Kidney (tissue), 13 donors: ENCODE measurements at regions not wholly inside any gene's neighbourhood (a gene's known extent, or its start where the extent isn't known, plus 50 kb on each side); places are given as distances from the start of the nearest gene placed in this dataset.

Source experiments
- DNase-seq, 5 donors: peaks; one replicate each; pipeline ENCODE4 v3.0.0-alpha.2; 2013 to 2020
- FAIRE-seq: peaks from 2 replicates; lab custom pipeline; 2012; peaks lifted over from hg19 to GRCh38; lab: Jason Lieb, UNC
- H3K27ac ChIP-seq, 2 donors: one replicate each; pipeline ENCODE4 v1.7.0; 2013; ENCODE audit warnings: low read depth in 2 of 2, low read length in 2 of 2, inconsistent platforms in 1 of 2
- H3K27me3 ChIP-seq: one replicate; pipeline ENCODE4 v1.7.1; 2013; ENCODE audit warnings: low read length, inconsistent platforms; ENCODE audit not compliant: control insufficient read depth, insufficient read depth
- H3K36me3 ChIP-seq, 3 donors: one replicate each; pipeline versions ENCODE4 v1.7.0 to v1.7.1; 2013; ENCODE audit warnings: low read length in 3 of 3, control low read depth in 1 of 3, inconsistent platforms in 1 of 3; ENCODE audit not compliant: insufficient read depth in 3 of 3, control insufficient read depth in 2 of 3
- H3K4me1 ChIP-seq, 3 donors: one replicate each; pipeline versions ENCODE4 v1.7.0 to v1.7.1; 2013; ENCODE audit warnings: low read length in 3 of 3, inconsistent platforms in 1 of 3, low read depth in 1 of 3; ENCODE audit not compliant: control insufficient read depth in 2 of 3, insufficient read depth in 2 of 3
- H3K4me3 ChIP-seq, 3 donors: one replicate each; pipeline versions ENCODE4 v1.7.0 to v1.8.1; 2013; ENCODE audit warnings: low read length in 3 of 3, control low read depth in 1 of 3, inconsistent platforms in 1 of 3
- H3K9ac ChIP-seq, 3 donors: one replicate each; pipeline versions ENCODE4 v1.7.0 to v1.7.1; 2013; ENCODE audit warnings: low read length in 3 of 3, control low read depth in 1 of 3, inconsistent platforms in 1 of 3
- H3K9me3 ChIP-seq, 3 donors: one replicate each; pipeline versions ENCODE4 v1.7.0 to v1.7.1; 2013; ENCODE audit warnings: low read length in 3 of 3, control low read depth in 1 of 3, inconsistent platforms in 1 of 3; ENCODE audit not compliant: control insufficient read depth in 2 of 3, insufficient read depth in 1 of 3
- CTCF ChIP-seq: IDR thresholded peaks from 3 replicates; pipeline ENCODE4 v1.5.1; 2012; ENCODE audit warnings: mild to moderate bottlenecking, moderate library complexity, borderline replicate concordance; ENCODE audit not compliant: insufficient read depth; ENCODE audit errors: extremely low read depth
- intact Hi-C: fragments of 100-400 bp; cut with DNase I; formaldehyde crosslinking; loops from one replicate; pipeline ENCODE4 v1.11.1; 2022
- donor health status: control.
- donor health status: control.
- donor health status: control.
- donor health status: control.
- donor health status: control.
- donor health status: DM: yes; HTN: yes; CAD: no.
- donor health status: Normal renal cell carcinoma (clear cell type).

GRCh38 chr16:77617553-77617952 is 104.8 kb upstream of the NUDT7 start:
- no peak for TF ChIP-seq CTCF
- intact Hi-C loops: no loop called here
- no peaks in the 10 kb centered on the region for H3K4me1 ChIP-seq
- H3K9me3 ChIP-seq: no peaks in the 10 kb centered on the region
- H3K27ac ChIP-seq: no peak overlapping the region
- no peaks in the 10 kb centered on the region for H3K36me3 ChIP-seq
- no peak overlapping the region for H3K4me3 ChIP-seq
- FAIRE-seq (no peak), DNase-seq (no peak)
- no peaks in the 10 kb centered on the region for H3K27me3 ChIP-seq
- no peak overlapping the region for H3K9ac ChIP-seq

GRCh38 chr16:77617996-77618395 is 104.3 kb upstream of the NUDT7 start:
- H3K9ac ChIP-seq: no peak overlapping the region
- H3K4me3 ChIP-seq: no peak overlapping the region
- no peaks in the 10 kb centered on the region for H3K4me1 ChIP-seq
- no peak for TF ChIP-seq CTCF
- DNase-seq (peak in 3 of 5 donors; percentile 21 to 50 (median 26)), FAIRE-seq (no peak)
- H3K27ac ChIP-seq: no peak overlapping the region
- H3K36me3 ChIP-seq: no peaks in the 10 kb centered on the region
- intact Hi-C loops: no loop called here
- H3K27me3 ChIP-seq: no peaks in the 10 kb centered on the region
- H3K9me3 ChIP-seq: no peaks in the 10 kb centered on the region

- H3K36me3 ChIP-seq: no peaks in the 10 kb centered on the region
- no peak overlapping the region for H3K4me3 ChIP-seq
- FAIRE-seq (no peak), DNase-seq (no peak)
- no peak overlapping the region for H3K27ac ChIP-seq
- H3K27me3 ChIP-seq: no peaks in the 10 kb centered on the region
- intact Hi-C loops: no loop called here
- TF ChIP-seq CTCF: no peak
- H3K4me1 ChIP-seq: no peaks in the 10 kb centered on the region
- H3K9me3 ChIP-seq: no peaks in the 10 kb centered on the region
- H3K9ac ChIP-seq: no peak overlapping the region
Measured at GRCh38 chr16:77618951-77619350, 103.4 kb upstream of the NUDT7 start.

GRCh38 chr16:77624085-77624484 is 98.2 kb upstream of the NUDT7 start:
- no peak overlapping the region for H3K9ac ChIP-seq
- H3K4me3 ChIP-seq: no peak overlapping the region
- intact Hi-C loops: no loop called here
- H3K27me3 ChIP-seq: no peaks in the 10 kb centered on the region
- no peaks in the 10 kb centered on the region for H3K36me3 ChIP-seq
- DNase-seq (no peak), FAIRE-seq (no peak)
- H3K27ac ChIP-seq: no peak overlapping the region
- H3K4me1 ChIP-seq: no peaks in the 10 kb centered on the region
- H3K9me3 ChIP-seq: no peaks in the 10 kb centered on the region
- TF ChIP-seq CTCF: no peak
